ENCODE measurements at regions not wholly inside any gene's neighbourhood (a gene's known extent, or its start where the extent isn't known, plus 50 kb on each side); places are given as distances from the start of the nearest gene placed in this dataset.

- H3K9ac ChIP-seq (ENCODE audit: low read depth, low read length): no peak overlapping the region
- no peaks in the 10 kb centered on the region for H3K27me3 ChIP-seq (ENCODE audit: insufficient read depth, low read length)
- H3K4me1 ChIP-seq (ENCODE audit: insufficient read depth, low read length): no peaks in the 10 kb centered on the region
- WGBS: 79% methylated on average over 7 of the region's 7 CpGs
- no peak overlapping the region for H3K27ac ChIP-seq (ENCODE audit: low read depth, low read length)
- H3K9me3 ChIP-seq (ENCODE audit: insufficient read depth, low read depth, low read length): no peaks in the 10 kb centered on the region
- H3K36me3 ChIP-seq (ENCODE audit: insufficient read depth, low read length): no peaks in the 10 kb centered on the region
- no peak overlapping the region for H3K4me3 ChIP-seq (ENCODE audit: low read length)
These were observed 99.2 kb upstream of the RTL1 start for GRCh38 chr14:101002738-101003137.

- H3K4me3 ChIP-seq (ENCODE audit: low read length): no peak overlapping the region
- H3K27ac ChIP-seq (ENCODE audit: low read depth, low read length): no peak overlapping the region
- H3K9ac ChIP-seq (ENCODE audit: low read depth, low read length): no peak overlapping the region
- no peaks in the 10 kb centered on the region for H3K36me3 ChIP-seq (ENCODE audit: insufficient read depth, low read length)
- 88% methylated on average over 9 of the region's 9 CpGs for WGBS
- no peaks in the 10 kb centered on the region for H3K4me1 ChIP-seq (ENCODE audit: insufficient read depth, low read length)
- no peaks in the 10 kb centered on the region for H3K9me3 ChIP-seq (ENCODE audit: insufficient read depth, low read depth, low read length)
- no peaks in the 10 kb centered on the region for H3K27me3 ChIP-seq (ENCODE audit: insufficient read depth, low read length)
These were observed 100.7 kb upstream of the RTL1 start for GRCh38 chr14:101004176-101004575.

- Histone ChIP-seq H3K4me3 (ENCODE audit: low read length) (no peak overlapping the region), H3K9ac (ENCODE audit: low read depth, low read length) (no peak overlapping the region), H3K9me3 (ENCODE audit: insufficient read depth, low read depth, low read length) (no peaks in the 10 kb centered on the region), H3K36me3 (ENCODE audit: insufficient read depth, low read length) (no peaks in the 10 kb centered on the region), H3K27me3 (ENCODE audit: insufficient read depth, low read length) (no peaks in the 10 kb centered on the region), H3K27ac (ENCODE audit: low read depth, low read length) (no peak overlapping the region), H3K4me1 (ENCODE audit: insufficient read depth, low read length) (no peaks in the 10 kb centered on the region)
- 86% methylated on average over 10 of the region's 10 CpGs for WGBS
These were observed 101.4 kb upstream of the RTL1 start for GRCh38 chr14:101004954-101005353.

- H3K9me3 ChIP-seq (ENCODE audit: insufficient read depth, low read depth, low read length): no peaks in the 10 kb centered on the region
- H3K4me3 ChIP-seq (ENCODE audit: low read length): no peak overlapping the region
- no peak overlapping the region for H3K27ac ChIP-seq (ENCODE audit: low read depth, low read length)
- no peaks in the 10 kb centered on the region for H3K36me3 ChIP-seq (ENCODE audit: insufficient read depth, low read length)
- no peak overlapping the region for H3K9ac ChIP-seq (ENCODE audit: low read depth, low read length)
- H3K4me1 ChIP-seq (ENCODE audit: insufficient read depth, low read length): no peaks in the 10 kb centered on the region
- WGBS: 97% methylated on average over 10 of the region's 10 CpGs
- no peaks in the 10 kb centered on the region for H3K27me3 ChIP-seq (ENCODE audit: insufficient read depth, low read length)
These were observed 101.9 kb upstream of the RTL1 start for GRCh38 chr14:101005447-101005846.

- H3K9ac ChIP-seq (ENCODE audit: low read depth, low read length): no peak overlapping the region
- H3K27ac ChIP-seq (ENCODE audit: low read depth, low read length): no peak overlapping the region
- H3K9me3 ChIP-seq (ENCODE audit: insufficient read depth, low read depth, low read length): no peaks in the 10 kb centered on the region
- H3K27me3 ChIP-seq (ENCODE audit: insufficient read depth, low read length): no peaks in the 10 kb centered on the region
- 94% methylated on average over 9 of the region's 9 CpGs for WGBS
- H3K36me3 ChIP-seq (ENCODE audit: insufficient read depth, low read length): no peaks in the 10 kb centered on the region
- no peak overlapping the region for H3K4me3 ChIP-seq (ENCODE audit: low read length)
- H3K4me1 ChIP-seq (ENCODE audit: insufficient read depth, low read length): no peaks in the 10 kb centered on the region
These were observed 102.5 kb upstream of the RTL1 start for GRCh38 chr14:101006008-101006407.

- Histone ChIP-seq H3K4me3 (ENCODE audit: low read length) (no peak overlapping the region), H3K9ac (ENCODE audit: low read depth, low read length) (no peak overlapping the region), H3K9me3 (ENCODE audit: insufficient read depth, low read depth, low read length) (peaks cover 2% of the 10 kb centered on the region; the same call in 1 of the 2 replicates), H3K36me3 (ENCODE audit: insufficient read depth, low read length) (no peaks in the 10 kb centered on the region), H3K27ac (ENCODE audit: low read depth, low read length) (no peak overlapping the region), H3K27me3 (ENCODE audit: insufficient read depth, low read length) (no peaks in the 10 kb centered on the region), H3K4me1 (ENCODE audit: insufficient read depth, low read length) (no peaks in the 10 kb centered on the region)
- WGBS: 91% methylated on average over 13 of the region's 13 CpGs
These were observed 103.6 kb upstream of the RTL1 start for GRCh38 chr14:101007004-101007614.

- Histone ChIP-seq H3K9ac (ENCODE audit: low read depth, low read length) (no peak overlapping the region), H3K36me3 (ENCODE audit: insufficient read depth, low read length) (no peaks in the 10 kb centered on the region), H3K9me3 (ENCODE audit: insufficient read depth, low read depth, low read length) (peaks cover 8% of the 10 kb centered on the region; the same call in 1 of the 2 replicates), H3K4me3 (ENCODE audit: low read length) (no peak overlapping the region), H3K4me1 (ENCODE audit: insufficient read depth, low read length) (no peaks in the 10 kb centered on the region), H3K27me3 (ENCODE audit: insufficient read depth, low read length) (no peaks in the 10 kb centered on the region), H3K27ac (ENCODE audit: low read depth, low read length) (no peak overlapping the region)
- 82% methylated on average over 4 of the region's 4 CpGs for WGBS
These were observed 104.2 kb upstream of the RTL1 start for GRCh38 chr14:101007765-101008164.

GRCh38 chr14:101008196-101008595, 104.7 kb upstream of the RTL1 start:
- H3K27me3 ChIP-seq (ENCODE audit: insufficient read depth, low read length): no peaks in the 10 kb centered on the region
- no peaks in the 10 kb centered on the region for H3K4me1 ChIP-seq (ENCODE audit: insufficient read depth, low read length)
- no peak overlapping the region for H3K27ac ChIP-seq (ENCODE audit: low read depth, low read length)
- no peak overlapping the region for H3K9ac ChIP-seq (ENCODE audit: low read depth, low read length)
- H3K4me3 ChIP-seq (ENCODE audit: low read length): no peak overlapping the region
- peaks cover 8% of the 10 kb centered on the region; the same call in 1 of the 2 replicates for H3K9me3 ChIP-seq (ENCODE audit: insufficient read depth, low read depth, low read length)
- no peaks in the 10 kb centered on the region for H3K36me3 ChIP-seq (ENCODE audit: insufficient read depth, low read length)
- WGBS: 94% methylated on average over 13 of the region's 13 CpGs

GRCh38 chr14:101008631-101009336, 105.3 kb upstream of the RTL1 start:
- 93% methylated on average over 9 of the region's 9 CpGs for WGBS
- H3K9me3 ChIP-seq (ENCODE audit: insufficient read depth, low read depth, low read length): peaks cover 8% of the 10 kb centered on the region; the same call in 1 of the 2 replicates
- no peaks in the 10 kb centered on the region for H3K36me3 ChIP-seq (ENCODE audit: insufficient read depth, low read length)
- no peaks in the 10 kb centered on the region for H3K4me1 ChIP-seq (ENCODE audit: insufficient read depth, low read length)
- no peak overlapping the region for H3K27ac ChIP-seq (ENCODE audit: low read depth, low read length)
- no peak overlapping the region for H3K9ac ChIP-seq (ENCODE audit: low read depth, low read length)
- no peaks in the 10 kb centered on the region for H3K27me3 ChIP-seq (ENCODE audit: insufficient read depth, low read length)
- H3K4me3 ChIP-seq (ENCODE audit: low read length): no peak overlapping the region

- H3K9ac ChIP-seq (ENCODE audit: low read depth, low read length): no peak overlapping the region
- no peaks in the 10 kb centered on the region for H3K27me3 ChIP-seq (ENCODE audit: insufficient read depth, low read length)
- no peak overlapping the region for H3K27ac ChIP-seq (ENCODE audit: low read depth, low read length)
- H3K4me1 ChIP-seq (ENCODE audit: insufficient read depth, low read length): no peaks in the 10 kb centered on the region
- H3K9me3 ChIP-seq (ENCODE audit: insufficient read depth, low read depth, low read length): peaks cover 8% of the 10 kb centered on the region; the same call in 1 of the 2 replicates
- H3K4me3 ChIP-seq (ENCODE audit: low read length): no peak overlapping the region
- WGBS: 93% methylated on average over 5 of the region's 5 CpGs
- H3K36me3 ChIP-seq (ENCODE audit: insufficient read depth, low read length): no peaks in the 10 kb centered on the region
These were observed 106.0 kb upstream of the RTL1 start for GRCh38 chr14:101009531-101009930.

- Histone ChIP-seq H3K4me3 (ENCODE audit: low read length) (no peak overlapping the region), H3K27me3 (ENCODE audit: insufficient read depth, low read length) (no peaks in the 10 kb centered on the region), H3K9me3 (ENCODE audit: insufficient read depth, low read depth, low read length) (peaks cover 8% of the 10 kb centered on the region; the same call in 1 of the 2 replicates), H3K36me3 (ENCODE audit: insufficient read depth, low read length) (no peaks in the 10 kb centered on the region), H3K4me1 (ENCODE audit: insufficient read depth, low read length) (no peaks in the 10 kb centered on the region), H3K27ac (ENCODE audit: low read depth, low read length) (no peak overlapping the region), H3K9ac (ENCODE audit: low read depth, low read length) (no peak overlapping the region)
- WGBS: 97% methylated on average over 6 of the region's 6 CpGs
These were observed 106.8 kb upstream of the RTL1 start for GRCh38 chr14:101010293-101010692.
